Progenitor cell of endocrine pancreas (in vitro differentiated cells): ENCODE measurements at regions not wholly inside any gene's neighbourhood (a gene's known extent, or its start where the extent isn't known, plus 50 kb on each side); places are given as distances from the start of the nearest gene placed in this dataset.
A peak's percentile ranks its signal among the peaks of the same experiment; 100 is the strongest.

Experiments
- DNase-seq: peaks from one replicate; pipeline ENCODE4 v3.0.0; 2021; ENCODE audit warnings: low spot score; ENCODE audit not compliant: unreplicated experiment
- H3K27ac Mint-ChIP-seq: 2 replicates; pipeline ENCODE4 v1.8.0; 2021; ENCODE audit warnings: mild to moderate bottlenecking, moderate library complexity, mixed read lengths
- H3K27me3 Mint-ChIP-seq: 2 replicates; pipeline ENCODE4 v1.8.0; 2021; ENCODE audit warnings: mixed read lengths
- H3K36me3 Mint-ChIP-seq: 2 replicates; pipeline ENCODE4 v1.8.0; 2022; ENCODE audit warnings: mixed read lengths; ENCODE audit not compliant: insufficient read depth
- H3K4me1 Mint-ChIP-seq: 2 replicates; pipeline ENCODE4 v1.8.0; 2021; ENCODE audit warnings: low read depth, mixed read lengths
- H3K4me3 Mint-ChIP-seq: 2 replicates; pipeline ENCODE4 v1.8.0; 2021; ENCODE audit warnings: low read depth, mild to moderate bottlenecking, moderate library complexity, mixed read lengths
- H3K9me3 Mint-ChIP-seq: 2 replicates; pipeline ENCODE4 v1.8.0; 2021; ENCODE audit warnings: low read depth, mixed read lengths
- TF ChIP-seq, protein P1 (sequence below): fragments of 200-600 bp; sonication (generic); IDR thresholded peaks from one replicate; pipeline ENCODE4 v1.5.0; 2021; ENCODE audit warnings: antibody characterized with exemption, mild to moderate bottlenecking; ENCODE audit not compliant: unreplicated experiment

DNA sequence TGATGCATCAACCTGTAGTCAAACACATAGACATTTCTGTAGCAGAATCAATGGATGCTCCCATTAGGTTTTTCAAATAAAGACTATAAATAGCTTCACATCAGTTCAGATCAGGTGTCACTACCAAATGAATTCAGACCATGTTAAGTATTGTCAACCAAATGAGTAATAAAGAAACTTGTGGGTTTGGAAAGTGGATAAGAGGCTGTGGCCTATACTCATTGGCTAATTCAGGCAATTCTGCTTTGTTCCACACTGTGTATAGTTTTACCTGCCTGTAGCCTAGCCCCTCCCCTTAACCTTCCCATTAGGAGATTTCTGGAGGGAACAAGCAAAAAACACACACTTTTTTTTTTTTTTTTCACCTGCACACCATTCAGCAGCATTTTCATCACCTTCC lies 321.2 kb downstream of the HLX start:
- Mint-ChIP-seq H3K27ac (no peak overlapping the region), H3K36me3 (no peaks in the 10 kb centered on the region), H3K9me3 (peaks cover 21% of the 10 kb centered on the region), H3K27me3 (peaks cover 5% of the 10 kb centered on the region), H3K4me3 (no peak overlapping the region), H3K4me1 (no peaks in the 10 kb centered on the region)
- TF ChIP-seq, protein P1, sequence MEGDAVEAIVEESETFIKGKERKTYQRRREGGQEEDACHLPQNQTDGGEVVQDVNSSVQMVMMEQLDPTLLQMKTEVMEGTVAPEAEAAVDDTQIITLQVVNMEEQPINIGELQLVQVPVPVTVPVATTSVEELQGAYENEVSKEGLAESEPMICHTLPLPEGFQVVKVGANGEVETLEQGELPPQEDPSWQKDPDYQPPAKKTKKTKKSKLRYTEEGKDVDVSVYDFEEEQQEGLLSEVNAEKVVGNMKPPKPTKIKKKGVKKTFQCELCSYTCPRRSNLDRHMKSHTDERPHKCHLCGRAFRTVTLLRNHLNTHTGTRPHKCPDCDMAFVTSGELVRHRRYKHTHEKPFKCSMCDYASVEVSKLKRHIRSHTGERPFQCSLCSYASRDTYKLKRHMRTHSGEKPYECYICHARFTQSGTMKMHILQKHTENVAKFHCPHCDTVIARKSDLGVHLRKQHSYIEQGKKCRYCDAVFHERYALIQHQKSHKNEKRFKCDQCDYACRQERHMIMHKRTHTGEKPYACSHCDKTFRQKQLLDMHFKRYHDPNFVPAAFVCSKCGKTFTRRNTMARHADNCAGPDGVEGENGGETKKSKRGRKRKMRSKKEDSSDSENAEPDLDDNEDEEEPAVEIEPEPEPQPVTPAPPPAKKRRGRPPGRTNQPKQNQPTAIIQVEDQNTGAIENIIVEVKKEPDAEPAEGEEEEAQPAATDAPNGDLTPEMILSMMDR: no peak
- no peak for DNase-seq

DNA sequence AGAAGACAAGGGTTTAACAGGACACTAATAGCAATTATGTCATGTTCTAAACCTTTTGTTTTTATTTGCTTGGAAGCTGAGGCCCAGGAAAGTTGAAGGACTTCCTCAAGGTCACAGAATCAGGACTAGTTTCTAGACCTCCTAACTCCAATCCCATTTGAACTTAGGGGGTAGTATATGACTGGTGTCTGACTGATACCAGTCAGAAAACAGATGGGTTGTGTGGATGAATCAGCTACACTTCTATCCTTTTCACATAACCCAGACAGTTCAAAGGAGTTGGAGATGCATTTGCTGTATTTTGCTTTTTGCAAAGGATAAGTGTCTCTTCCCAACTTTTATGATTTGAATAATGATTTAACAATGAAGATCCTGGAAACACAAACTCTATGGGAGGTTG lies 322.5 kb downstream of the HLX start:
- DNase-seq: no peak
- TF ChIP-seq, protein P1: no peak
- peaks cover 11% of the 10 kb centered on the region for H3K27me3 Mint-ChIP-seq
- no peaks in the 10 kb centered on the region for H3K36me3 Mint-ChIP-seq
- no peaks in the 10 kb centered on the region for H3K4me1 Mint-ChIP-seq
- no peak overlapping the region for H3K27ac Mint-ChIP-seq
- no peak overlapping the region for H3K4me3 Mint-ChIP-seq
- H3K9me3 Mint-ChIP-seq: peaks cover 15% of the 10 kb centered on the region

DNA sequence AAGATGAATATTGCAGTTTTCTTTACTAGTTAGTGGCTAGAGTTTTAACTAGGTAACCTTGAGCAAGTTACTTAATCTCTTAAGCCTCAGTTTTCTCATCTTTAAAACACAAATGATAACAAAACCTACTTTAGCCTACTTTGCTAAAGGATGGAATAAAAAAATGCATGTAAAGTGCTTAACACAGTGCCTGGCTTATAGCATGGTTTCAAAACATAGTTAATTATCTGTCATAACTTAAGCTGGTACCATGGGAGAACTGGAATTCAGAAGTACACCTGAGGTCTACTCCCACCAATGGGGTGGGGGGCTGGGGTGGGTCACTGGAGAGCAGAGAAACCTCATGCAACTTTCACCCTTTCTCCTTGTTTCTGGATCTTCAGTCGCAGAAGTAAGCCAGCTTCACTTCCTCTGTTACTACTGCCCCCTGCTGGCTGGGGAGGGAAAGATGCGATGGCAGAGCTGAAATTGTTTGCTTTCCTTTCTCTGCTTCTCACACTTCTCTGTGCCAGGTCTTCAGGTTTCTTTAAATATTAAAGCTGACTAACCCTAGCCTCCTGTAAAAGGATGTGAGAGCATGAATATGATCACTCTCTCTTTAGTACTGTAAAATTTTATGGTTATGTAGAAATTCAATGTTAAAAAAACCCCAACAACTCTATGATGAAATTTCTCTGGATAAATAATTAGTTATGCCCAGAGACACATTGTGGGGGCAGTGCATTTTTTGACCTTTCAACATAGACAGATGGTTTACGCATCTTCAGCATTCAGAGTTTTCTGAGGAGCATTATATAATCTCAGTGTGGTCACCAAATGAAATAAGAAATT lies 324.2 kb downstream of the HLX start:
- Mint-ChIP-seq H3K27ac (no peak overlapping the region), H3K9me3 (peaks cover 13% of the 10 kb centered on the region), H3K4me1 (no peaks in the 10 kb centered on the region), H3K27me3 (peaks cover 15% of the 10 kb centered on the region), H3K36me3 (peaks cover 1% of the 10 kb centered on the region), H3K4me3 (no peak overlapping the region)
- DNase-seq: peak; percentile 75
- TF ChIP-seq, protein P1: peak; percentile 95

DNA sequence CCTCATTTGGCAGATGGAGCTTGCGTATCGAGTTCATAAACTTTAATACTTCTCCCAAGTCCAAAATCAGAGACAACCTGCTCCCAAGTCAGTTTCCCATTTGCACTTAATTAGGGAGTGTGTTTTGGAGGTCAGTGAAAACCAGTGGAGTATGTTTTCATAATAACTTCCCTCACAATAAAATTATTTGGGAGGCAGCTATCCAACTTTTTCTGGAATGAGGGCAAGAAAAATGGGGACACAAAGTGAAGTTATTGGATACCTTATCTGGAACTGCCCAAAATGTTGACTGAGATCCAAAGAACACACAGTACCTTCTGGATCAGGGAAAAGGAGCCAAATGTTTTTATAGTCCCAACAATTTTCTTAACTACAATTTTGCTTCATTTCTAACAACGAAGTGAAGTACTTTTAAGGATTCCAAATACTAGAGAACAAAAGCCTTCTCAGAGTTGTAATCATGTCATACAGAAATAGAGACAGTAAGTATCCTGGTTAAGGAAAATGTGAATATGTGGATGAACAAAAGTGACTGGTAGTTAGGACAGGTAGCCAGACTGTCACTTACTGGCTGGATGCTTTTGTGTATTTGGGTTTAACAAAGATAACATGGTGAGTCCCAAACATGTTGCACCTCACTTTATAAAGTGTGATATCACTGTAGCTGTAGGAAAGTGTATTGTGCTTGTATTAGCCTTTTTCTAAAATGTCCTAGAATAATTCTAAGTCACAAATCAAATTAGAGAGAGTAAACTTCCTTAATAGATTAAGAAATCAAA lies 325.0 kb downstream of the HLX start:
- TF ChIP-seq, protein P1: no peak
- Mint-ChIP-seq H3K4me1 (no peaks in the 10 kb centered on the region), H3K27me3 (peaks cover 15% of the 10 kb centered on the region), H3K9me3 (peaks cover 8% of the 10 kb centered on the region), H3K4me3 (no peak overlapping the region), H3K36me3 (peaks cover 1% of the 10 kb centered on the region), H3K27ac (no peak overlapping the region)
- no peak for DNase-seq

DNA sequence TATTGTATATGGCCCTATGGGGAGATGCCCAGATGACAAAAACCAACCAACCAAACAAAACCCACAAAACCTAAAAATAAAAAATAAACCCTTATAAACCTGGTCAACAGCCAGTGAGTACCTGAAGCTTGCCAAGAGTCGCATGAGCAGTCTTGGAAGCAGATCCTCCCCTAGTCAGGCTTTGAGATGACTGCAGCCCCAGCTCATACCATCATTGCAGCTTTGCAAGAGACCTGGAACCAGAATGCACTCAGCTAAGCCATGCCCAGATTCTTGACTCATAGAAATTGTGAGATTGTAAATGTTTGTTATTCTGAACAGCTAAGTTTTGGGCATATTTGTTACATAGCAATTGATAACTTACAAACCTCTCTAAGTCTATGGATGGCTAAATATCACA lies 326.8 kb downstream of the HLX start:
- Mint-ChIP-seq H3K4me3 (no peak overlapping the region), H3K27me3 (peaks cover 15% of the 10 kb centered on the region), H3K4me1 (peaks cover 1% of the 10 kb centered on the region), H3K27ac (no peak overlapping the region), H3K9me3 (peaks cover 15% of the 10 kb centered on the region), H3K36me3 (peaks cover 1% of the 10 kb centered on the region)
- DNase-seq: no peak
- TF ChIP-seq, protein P1: no peak
